DMS79 (cell line): ENCODE measurements at regions not wholly inside any gene's neighbourhood (a gene's known extent, or its start where the extent isn't known, plus 50 kb on each side); places are given as distances from the start of the nearest gene placed in this dataset.

ENCODE experiments used
- DNase-seq: peaks from one replicate; lab custom pipeline; 2025; lab: John Stamatoyannopoulos, UW

DNA sequence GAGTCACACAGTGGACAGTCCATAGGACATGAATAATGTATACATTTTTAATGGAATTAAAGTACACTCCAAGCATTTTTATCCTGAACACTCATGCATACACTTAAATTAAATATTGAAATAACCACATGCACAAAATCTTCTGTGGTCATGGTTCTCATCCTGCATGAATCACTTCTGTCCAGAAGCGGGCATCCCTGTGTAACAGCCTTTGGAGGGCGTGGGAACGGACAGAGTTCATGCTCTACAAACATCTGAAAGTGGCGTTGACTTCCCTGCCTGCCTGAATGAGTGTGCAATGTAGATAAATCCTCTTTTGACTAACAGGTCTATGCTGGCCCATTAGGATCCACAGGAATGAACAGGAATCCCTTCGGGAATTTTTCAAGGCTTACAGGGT lies 780.2 kb downstream of the BRD1 start:
- no peak for DNase-seq

DNA sequence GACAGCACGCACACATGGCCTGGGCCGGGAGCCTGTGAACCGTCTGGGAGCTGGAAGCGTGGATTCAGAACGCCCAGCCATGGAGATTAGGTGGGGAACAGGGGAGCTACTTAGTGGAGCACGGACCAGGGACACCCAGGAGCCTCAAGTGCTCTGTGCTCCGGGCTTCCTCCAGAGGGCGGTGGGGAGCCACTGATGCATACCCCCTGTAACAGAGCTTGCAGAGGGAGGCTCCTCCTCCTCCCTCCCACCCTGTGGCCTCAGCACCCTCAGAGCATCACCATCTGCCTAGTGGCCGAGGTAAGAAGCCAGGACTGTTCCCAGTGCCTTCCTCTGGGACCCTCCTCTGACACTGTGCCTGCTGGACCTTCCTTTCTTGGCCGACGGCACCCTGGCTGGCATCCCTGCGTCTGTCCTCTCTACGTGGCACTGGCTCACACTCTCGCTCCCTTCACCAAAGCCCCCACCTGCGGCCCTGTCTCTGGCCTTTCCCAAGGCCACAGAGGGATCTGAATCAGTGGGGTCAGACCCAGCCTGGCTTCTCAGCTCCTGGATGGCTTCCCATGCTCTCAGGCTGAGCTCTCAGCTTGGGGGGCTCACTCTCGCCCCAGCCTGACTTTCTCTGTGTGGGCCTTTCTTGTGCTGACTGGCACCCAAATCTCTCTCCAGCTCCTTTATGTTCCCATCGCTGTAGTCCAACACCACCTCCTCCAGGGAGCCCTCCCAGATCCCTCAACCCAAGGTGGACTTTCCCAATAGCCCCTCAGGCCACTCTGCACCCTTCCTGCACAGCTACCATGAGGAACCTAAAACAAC lies 780.9 kb downstream of the BRD1 start:
- DNase-seq, result no peak

DNA sequence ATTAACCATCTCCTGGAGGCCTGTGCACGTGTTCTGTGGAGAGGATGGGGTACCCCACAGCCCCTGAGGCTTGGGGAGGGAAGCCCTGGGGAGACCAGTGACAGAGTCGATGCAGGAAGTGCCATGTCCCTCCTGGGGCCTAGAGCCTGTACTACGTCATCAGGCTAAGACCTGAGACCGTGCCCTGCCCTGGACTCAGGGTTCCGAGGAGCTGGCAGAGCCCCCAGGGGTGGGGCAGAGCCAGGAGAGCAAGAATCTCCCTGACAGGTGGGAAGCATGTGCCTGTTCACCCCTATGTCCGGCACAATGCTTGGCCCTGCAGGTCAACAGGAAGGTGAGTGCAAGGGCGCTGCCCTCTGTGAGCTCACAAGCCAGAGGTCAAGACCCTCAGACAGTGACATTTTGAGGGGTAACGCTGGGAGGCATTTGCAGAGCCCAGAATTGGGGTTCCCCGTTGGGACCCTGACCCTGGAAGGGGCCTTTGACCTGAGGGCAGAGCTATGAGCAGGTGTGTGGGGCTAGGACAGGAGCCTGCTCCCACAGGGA lies 781.6 kb downstream of the BRD1 start:
- no peak for DNase-seq

DNA sequence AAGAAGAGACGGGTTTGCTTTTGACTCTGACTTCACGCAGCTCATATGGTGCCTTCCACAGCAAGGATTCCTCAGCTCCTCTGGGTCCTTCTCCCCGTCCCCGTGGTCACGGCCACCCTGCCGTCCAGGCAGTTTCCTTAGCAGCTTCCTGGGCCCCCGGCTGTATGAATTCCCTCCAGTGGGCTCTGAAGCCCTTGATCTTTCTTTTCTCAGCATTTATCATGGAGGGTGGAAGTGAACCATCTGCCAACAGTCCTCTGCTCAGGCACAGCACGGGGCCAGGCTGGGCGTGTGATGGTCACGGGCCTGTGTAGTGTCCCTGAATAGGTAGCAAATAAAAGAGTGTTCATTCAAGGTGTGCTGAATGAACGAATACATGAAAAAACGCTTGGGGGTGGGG lies 782.4 kb downstream of the BRD1 start:
- no peak for DNase-seq

DNA sequence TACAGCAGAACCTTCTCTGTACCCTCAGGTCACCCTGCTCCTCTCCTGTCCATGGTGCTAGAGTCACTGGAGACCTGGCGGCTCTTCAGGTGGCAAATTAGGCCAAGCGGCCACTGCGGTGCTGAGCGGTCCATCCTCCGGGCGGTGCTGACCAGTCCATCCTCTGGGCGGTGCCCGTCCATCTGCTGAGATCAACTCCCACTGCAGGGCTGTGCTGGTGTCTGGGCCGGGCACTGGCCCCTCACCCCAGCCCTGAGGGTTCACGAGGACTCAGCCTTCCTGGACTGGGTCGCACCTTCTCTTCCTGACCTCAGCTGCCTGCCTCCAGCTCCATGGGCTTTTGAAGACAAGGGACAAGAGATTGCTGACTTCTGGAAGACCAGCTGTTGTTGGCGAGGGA lies 782.9 kb downstream of the BRD1 start:
- DNase-seq, result no peak

DNA sequence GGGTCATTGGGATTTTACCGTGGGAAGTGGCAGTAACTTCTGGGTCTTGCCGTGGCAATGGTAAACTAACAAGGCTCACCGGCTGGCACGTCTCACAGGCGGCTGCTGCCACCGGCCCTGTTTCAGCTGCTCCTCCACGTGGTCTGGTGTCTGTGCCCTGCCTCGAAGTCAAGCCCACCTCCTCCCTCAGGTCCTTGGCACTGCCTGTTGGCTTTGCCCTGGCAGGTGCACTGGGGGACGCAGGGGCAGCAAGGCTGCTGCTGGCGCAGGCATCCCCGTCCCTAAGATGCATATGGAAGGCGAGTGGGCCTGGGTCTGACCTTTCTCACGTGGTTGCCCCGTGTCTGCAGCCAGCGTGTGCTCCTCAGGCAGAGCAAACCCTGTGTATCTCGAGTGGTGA lies 783.6 kb downstream of the BRD1 start:
- no peak for DNase-seq

DNA sequence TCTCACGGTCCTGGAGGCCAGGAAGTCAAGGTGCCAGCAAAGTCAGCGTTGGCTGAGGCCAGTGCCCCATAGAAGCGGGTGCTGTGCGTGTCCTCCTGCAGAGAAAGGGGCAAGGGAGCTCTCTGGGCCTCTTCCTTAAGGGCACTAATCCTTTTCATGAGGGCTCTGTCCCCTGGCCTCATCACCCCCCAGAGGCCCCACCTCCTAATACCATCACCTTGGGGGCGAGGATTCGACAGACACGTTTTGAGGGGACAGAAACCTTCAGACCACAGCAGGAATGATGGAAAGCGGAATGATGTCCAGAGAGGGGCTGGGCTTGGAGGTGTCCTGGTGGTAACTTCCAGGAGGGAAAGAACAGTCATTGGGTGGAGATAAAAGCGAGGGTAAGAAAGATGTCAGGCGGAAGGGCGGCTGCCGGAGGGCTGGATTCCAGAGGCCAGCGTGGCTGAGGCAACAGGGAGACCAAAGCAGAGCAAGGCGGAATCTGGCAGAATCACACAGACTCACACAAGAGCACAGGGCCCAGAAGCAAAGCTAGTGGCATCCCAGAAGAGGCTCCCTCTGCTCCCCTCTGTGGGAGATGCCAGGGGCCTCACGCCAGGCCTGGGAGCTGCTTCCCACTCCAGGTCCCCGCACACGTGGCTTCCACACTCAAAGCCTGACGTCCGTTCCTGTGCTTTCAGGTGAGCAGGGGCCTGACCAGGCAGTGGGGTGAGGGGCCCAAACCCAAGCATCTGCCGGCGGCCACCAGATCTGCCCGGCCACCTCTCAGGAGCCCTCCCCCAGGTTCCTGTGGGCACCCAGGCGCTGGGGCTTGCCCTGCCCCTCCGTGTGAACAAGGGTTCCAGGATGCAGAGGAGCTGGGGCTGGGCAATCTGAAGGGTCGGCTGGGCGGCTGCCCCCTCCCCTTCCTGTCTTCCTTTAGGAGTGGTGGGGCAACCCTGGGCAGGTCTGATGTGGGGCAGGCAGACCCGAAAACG lies 784.5 kb downstream of the BRD1 start:
- DNase-seq, result no peak

DNA sequence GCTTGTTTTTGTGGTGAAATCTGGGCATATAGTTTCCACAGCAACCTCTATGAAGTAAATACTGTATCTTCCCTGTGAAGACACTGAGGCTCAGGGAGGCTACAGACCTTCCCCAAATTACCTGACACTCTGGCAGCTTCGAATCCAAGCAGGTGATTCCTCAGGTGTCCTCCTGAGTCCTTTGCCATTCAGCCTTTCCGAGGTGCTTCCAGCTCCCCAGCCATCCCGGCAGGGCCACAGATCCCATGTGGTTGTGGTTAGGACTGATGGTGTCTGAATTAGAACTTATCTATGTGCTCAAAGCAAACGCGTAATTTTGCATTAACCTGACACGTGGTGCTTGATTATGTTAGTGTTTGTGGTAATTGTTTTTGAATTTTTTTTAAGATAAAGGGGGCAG lies 785.6 kb downstream of the BRD1 start:
- DNase-seq, result no peak

DNA sequence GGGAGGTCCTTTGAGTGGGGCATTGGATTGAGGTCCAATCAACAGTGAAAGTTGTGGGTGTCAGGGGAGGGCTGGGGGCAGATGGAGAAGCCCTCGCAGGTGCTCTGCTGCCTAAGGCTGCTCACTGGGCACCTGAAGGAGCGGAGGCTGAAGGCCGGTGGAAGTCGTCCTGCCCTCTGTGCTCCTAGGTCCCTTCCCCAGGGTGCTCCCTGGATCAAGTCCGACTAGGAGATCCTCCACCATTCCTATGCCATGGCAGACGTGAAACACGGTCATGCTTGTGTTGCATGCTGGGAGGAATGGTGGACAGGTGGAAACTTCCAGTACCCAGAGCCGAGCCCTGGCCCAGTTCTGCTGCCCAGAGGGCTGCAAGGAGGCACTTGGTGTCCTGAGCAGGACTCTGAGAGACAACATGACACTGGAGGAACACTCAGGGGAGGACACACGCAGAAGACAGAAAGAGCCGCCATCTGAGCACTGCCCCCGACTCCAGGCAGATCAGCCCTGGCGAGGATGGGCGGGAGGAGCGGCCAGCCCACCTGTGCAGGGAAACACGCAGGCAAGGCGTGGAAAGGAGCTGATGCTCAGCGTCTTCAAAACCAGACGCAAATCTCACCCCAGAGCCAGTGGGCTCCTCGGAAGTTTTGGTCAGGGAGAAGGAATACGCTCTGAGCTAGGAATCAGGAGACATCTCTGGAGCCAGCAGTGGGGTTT lies 786.8 kb downstream of the BRD1 start:
- DNase-seq, result no peak

DNA sequence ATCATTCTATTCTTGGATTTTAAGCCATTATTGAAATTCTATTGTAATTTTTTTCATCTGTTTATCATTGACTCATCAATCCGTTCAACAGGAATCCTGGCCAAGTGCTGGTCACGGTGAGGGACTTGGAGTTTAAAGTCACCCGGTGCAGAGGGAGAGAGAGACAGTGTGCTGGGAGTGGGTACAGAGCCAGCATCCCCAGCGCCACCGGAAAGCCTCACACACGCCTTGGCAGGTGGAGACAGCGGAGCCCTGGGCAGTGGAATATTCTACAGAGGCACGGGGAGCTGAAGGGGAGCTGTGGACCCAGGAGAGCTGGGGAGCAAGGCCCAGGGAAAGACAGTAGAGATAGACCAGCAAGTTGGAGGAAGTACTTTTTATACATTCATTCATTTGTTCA lies 787.6 kb downstream of the BRD1 start:
- no peak for DNase-seq

DNA sequence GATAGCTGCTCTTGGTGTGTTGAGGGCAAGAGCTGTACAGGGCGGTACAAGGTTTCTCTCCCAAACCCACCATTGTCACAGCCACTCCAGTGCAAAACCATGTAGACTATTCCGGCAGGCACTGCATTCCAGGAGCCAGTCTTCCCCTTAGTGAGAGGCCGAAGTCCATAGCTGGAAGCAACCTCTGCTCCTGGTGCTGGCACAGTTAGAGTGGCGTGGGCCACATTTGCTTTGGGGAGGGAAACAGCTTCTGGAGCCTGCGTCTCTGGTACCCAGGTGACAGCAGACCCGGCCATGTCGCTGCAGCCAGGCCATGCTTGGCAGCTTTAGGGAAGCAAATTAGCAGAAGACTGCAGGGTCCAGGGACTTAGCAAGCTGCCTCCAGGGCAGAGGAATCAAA lies 788.0 kb downstream of the BRD1 start:
- no peak for DNase-seq

DNA sequence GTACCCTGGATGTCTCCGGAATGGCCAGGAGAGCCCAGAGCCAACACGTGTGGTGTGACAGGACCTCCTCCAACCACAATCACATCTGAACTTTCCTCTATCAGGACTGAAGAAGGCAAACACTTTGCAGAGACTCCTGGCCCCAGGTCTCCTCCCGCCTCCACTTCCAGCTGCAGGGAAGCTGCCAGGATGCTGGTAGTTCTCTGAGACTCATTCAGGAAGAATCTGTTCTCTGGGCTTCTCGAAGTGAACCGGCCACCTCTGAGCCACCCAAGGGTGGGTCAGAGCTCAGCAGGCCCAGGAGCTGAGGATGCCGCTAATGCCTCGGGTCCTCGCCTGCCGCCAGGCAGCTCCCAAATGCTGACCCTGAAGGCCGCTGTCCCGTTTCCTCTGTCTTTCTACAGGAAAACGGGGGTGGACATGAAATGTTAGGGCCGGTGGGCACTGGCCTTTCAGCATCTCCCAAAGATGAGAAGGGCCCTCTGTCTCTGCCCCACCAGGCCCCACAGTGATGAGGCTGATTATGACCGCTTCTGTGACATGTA lies 789.9 kb downstream of the BRD1 start:
- DNase-seq, result no peak

DNA sequence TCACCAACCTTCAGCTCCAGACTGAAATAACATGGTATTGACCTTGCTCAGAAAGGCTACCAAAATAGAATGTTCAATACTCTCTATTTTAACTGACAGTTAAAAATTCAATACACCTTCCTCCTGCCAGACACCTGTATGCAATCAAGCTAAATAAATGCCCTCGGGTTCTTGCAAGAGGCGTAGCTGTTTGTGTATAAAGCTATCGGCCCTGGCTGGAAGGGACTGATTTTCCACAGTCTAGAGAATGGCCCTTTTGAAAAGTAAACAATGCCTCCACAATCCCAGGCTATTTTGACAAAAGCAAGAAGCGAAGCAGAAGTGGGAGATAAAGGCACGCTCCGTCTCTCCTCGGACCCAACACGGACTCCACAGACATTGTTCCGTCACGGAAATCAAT lies 791.2 kb downstream of the BRD1 start:
- no peak for DNase-seq

DNA sequence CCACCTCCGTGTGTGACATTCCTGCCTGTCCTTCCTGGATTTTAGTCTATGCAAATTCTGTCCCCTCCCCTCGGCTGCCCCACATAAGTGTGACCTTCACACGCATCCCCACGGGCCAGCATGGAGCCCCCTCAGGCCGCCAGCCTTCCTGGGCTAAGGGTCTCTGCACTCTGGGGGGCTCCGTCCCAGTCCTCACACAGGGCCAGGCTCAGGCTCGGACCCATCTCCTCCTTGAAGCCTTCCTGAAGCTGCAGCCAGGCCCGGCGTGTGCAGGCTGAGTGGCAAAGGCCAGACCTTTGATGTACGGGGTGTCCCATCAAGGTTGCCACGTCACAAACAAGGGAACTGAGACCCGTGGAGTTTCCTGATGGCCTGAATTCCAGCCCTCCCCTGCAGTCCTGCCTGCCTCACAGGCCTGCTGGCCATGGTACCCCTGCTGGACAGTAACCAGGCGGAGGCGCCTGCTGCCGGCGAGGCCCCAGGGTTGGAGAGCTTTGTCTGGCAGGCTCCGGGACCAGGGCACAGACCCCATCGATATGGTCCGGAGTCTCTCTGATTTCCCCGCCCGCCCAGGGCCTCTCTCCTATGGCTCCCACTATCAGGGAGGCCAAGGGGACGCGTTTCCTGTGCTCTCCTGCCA lies 791.7 kb downstream of the BRD1 start:
- DNase-seq, result no peak

DNA sequence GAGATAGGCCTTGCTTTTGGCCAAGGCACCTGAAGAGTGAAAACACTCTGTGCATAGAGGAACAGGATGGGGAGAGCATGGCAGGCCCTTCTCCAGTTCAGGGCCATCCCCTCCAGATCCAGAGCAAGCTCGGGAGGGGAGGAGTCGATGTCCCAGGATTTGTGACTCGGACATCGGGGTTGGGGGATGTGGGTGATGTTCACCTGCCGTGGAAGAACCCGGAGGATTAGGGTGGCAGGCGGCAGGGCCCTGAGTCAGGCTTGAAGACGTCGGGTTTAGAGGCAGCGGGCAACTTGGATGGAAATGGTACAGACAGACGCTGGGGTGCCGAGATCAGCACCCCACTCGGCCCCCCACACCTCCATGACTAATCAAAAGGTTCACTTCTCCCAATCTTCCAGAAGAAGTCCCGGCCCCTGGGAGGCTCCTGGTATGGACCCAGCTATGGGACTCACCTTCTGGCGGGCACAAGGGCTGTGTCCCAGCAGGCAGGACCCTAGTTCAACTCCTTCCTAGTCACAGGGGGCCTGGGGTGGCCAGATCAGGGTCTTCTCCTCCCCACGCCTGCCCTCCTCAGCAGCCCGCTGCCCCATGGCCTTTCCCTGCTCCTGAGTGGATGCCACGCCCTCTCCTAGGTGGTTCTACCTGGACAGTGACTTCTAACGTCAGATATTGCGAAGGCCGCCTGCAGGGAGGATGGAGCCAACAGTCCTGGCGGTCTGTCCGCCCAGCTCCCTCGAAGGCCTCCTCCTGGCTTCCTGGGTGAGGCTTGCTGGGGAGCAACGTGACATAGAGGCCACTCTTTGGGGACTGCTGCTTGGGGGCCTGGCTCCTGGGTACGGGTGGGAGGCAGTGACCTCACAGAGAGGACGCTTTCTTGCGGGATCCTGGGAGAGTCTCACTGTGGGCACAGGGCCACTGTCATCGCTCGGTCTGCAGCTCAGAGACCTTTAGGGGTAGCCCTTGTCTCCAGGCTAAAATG lies 792.5 kb downstream of the BRD1 start:
- no peak for DNase-seq

DNA sequence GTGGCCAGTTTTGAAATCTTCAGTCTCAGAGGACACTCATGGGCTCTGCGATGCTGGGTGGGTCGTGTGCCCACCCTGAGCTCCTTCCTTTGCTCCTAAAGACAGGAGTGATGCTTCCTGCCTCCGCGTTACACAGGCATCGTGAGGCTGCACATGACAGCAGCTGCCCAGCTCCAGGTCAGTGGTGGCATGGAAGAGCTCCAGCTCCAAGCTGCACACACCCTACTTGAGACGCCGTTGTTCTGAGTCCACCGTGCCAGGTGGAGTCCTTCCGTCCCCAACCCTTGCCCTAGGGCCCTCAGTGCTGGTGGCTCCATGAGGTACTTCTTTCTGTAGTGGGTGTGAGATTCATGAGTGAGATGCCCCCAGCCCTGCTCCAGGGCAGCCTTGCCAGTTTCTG lies 794.1 kb downstream of the BRD1 start:
- no peak for DNase-seq

DNA sequence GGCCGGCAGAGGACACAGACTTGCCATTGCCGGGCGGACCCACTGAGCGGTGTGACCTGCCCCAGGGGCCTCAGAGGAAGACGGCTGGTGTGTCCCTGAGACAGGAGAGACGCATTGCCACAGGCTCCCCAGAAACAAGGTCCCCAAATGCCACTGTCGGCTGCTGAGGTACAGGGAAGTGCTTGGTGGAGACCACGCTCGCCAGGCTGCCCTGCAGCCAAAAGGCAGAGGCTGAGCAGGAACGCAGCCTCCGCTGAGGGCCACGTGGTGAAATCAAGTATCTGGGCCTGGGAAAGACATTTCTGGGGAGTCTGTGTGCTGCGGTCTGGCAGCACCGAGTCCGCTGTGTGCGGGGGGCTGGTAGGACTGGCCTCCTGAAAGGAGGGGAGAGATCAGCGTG lies 794.9 kb downstream of the BRD1 start:
- no peak for DNase-seq

DNA sequence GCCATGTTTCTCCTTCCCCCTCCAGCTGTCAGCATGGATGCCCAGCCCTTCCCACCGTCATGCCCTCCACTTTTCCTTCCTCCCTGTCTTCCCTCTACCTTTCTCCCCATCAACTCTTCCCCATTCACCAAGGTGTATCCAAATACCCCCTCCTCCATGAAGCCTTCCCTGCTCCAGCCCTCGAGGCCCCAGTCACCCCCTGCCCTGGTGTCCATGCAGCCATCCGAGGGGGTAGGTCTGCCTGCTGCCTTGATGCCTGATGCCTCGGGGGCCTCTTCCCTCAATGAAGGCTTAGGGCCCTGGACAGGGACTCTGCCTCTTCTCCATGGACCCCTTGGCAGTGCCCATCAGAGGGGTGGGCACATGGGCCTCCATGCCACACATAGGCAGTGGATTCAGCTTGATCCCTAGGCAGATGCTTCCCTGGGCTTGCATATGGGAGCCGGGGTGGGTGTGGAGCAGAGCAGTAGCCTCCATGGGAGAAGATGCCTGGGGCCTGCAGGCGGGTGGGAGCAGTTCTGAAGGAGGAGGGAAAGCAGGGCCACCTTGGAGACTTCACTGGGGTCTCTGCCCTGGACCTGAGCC lies 795.8 kb downstream of the BRD1 start:
- no peak for DNase-seq

DNA sequence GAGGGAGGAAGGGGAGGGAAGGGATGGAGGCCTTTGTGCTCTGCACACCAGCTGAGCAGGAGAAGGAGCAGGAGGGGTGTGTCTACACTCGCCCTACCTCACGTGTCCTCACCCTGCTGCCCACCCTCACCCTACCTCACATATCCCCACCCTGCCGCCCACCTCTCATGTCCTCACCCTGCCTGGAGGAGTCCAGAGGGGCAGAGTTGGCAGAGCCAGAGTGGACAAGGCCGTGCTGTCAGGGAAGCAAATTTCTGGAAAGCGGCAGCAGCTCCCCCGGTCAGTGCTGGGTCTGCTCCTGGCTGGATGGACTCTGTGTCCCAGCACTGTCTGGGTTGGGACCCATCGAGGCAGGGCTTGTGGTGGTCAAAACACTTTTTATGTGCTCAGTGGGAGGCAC lies 799.6 kb downstream of the BRD1 start:
- DNase-seq, result no peak

DNA sequence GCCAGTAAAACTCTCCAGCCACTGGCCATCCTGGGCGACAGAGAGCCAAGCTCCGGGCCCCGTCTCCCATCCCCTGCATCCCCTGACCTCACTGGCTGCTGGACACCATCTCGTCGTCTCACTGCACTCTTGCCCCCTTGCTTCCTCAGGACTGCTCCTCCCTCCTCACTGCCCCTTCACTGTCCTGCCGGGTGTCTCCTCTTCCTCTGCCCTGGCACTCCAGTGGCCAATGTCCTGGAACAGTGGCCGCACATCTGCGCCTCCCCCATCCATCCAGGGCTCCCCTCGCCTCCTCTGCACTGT lies 800.4 kb downstream of the BRD1 start:
- no peak for DNase-seq
